ENCODE measurements at regions not wholly inside any gene's neighbourhood (a gene's known extent, or its start where the extent isn't known, plus 50 kb on each side); places are given as distances from the start of the nearest gene placed in this dataset.
"Not testable (repeated sequence)": the region's sequence is repeated elsewhere in the genome, so short reads cannot be mapped to it uniquely, and the experiment has no call there.

DNA sequence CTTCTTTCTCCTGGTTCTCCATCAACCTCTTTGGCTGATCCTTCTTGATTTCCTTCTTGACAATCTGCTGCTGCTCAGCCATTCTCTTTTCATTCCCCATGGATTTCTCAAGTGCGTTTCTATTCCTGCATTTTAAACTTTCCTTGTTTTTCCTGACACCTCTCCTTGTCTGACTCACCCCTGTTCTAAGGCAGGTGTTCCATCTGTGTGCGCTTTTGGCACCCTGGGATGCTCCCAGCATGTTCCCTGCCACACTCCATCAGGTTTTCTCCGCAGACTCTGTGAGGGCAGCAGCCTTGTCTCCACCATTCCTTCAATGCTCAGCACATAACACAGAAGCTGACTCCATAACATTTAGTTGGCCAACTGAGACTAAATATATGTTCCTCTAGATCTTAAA is 1618.2 kb downstream of the SPATA31A7 start:
- TF ChIP-seq, protein P1, sequence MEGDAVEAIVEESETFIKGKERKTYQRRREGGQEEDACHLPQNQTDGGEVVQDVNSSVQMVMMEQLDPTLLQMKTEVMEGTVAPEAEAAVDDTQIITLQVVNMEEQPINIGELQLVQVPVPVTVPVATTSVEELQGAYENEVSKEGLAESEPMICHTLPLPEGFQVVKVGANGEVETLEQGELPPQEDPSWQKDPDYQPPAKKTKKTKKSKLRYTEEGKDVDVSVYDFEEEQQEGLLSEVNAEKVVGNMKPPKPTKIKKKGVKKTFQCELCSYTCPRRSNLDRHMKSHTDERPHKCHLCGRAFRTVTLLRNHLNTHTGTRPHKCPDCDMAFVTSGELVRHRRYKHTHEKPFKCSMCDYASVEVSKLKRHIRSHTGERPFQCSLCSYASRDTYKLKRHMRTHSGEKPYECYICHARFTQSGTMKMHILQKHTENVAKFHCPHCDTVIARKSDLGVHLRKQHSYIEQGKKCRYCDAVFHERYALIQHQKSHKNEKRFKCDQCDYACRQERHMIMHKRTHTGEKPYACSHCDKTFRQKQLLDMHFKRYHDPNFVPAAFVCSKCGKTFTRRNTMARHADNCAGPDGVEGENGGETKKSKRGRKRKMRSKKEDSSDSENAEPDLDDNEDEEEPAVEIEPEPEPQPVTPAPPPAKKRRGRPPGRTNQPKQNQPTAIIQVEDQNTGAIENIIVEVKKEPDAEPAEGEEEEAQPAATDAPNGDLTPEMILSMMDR (conservative IDR thresholded peaks at IDR 0.05) = not testable (repeated sequence)
- not testable (repeated sequence) for TF ChIP-seq ZFX (IDR thresholded peaks at IDR 0.05)

Measured in C4-2B (cell line).